Endometrial microvascular endothelial cells (primary cell): ENCODE measurements at regions not wholly inside any gene's neighbourhood (a gene's known extent, or its start where the extent isn't known, plus 50 kb on each side); places are given as distances from the start of the nearest gene placed in this dataset.

Experiments used
- in situ Hi-C: cut with HindIII; loops from 2 replicates; pipeline ENCODE4 v1.10.0; 2017; ENCODE audit warnings: low sequenced_read_pairs, low pct_unique_long_range_greater_than_20kb; ENCODE audit errors: inconsistent ontology term

DNA sequence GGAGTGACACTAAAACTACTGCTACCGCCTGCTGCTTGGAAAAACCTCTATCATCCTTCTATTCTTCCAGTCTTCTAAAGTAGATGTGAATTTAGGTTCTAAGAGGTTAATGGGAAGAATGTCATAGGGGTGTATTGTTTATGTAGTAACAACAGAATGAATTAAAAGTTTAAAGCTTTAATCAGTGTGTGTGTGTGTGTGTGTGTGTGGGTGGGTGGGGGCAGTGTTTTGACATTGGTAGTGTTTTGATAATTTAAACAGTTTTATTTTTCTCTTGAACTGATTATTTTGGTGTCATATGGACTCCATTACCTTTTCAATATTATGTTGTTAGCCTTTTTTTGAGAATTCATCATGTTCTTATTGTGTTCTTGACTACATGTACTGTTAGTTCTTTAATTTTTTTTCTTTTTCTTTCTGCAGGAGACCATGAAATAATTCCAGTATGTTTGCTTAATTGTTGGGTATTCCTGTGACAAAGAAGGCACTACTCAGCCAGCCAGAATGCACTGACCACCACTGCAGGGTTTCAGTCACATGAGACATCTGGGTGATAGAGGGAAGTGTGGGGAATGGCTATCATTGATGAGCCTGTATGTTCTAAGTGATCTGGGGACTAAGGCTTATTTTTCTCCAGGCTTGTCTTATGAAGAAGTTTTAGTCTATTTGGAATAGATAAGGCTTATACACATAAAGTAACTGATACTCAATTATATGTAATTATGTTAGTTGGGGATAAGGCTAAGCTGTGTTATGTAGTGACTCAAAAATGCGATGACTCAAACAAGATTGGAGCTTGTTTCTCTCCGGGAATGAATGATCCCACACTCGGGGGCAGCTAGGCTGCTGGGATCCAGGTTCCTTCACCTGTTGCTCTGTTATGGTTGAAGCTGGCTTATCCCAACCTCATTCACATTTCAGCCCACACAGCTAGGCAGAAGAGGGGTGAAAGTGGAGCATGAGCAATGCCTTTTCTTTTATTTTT, 50.2 kb upstream of the ACTBL2 start:
- in situ Hi-C loops = no loop called here
